H1 (cell line): ENCODE measurements at regions not wholly inside any gene's neighbourhood (a gene's known extent, or its start where the extent isn't known, plus 50 kb on each side); places are given as distances from the start of the nearest gene placed in this dataset.

ENCODE experiments used
- TF ChIP-seq, protein P1 (sequence below): IDR thresholded peaks from 2 replicates; pipeline ENCODE4 v1.6.1; 2012; ENCODE audit warnings: low read length, inconsistent platforms

- TF ChIP-seq, protein P1, sequence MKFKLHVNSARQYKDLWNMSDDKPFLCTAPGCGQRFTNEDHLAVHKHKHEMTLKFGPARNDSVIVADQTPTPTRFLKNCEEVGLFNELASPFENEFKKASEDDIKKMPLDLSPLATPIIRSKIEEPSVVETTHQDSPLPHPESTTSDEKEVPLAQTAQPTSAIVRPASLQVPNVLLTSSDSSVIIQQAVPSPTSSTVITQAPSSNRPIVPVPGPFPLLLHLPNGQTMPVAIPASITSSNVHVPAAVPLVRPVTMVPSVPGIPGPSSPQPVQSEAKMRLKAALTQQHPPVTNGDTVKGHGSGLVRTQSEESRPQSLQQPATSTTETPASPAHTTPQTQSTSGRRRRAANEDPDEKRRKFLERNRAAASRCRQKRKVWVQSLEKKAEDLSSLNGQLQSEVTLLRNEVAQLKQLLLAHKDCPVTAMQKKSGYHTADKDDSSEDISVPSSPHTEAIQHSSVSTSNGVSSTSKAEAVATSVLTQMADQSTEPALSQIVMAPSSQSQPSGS: no peak
These were observed 385.9 kb upstream of the ANO5 start (continued) for GRCh38 chr11:21806947-21807346.
